ENCODE measurements at regions not wholly inside any gene's neighbourhood (a gene's known extent, or its start where the extent isn't known, plus 50 kb on each side); places are given as distances from the start of the nearest gene placed in this dataset.

GRCh38 chr10:113446739-113447138, 106.1 kb upstream of the HABP2 start:
- no peaks in the 10 kb centered on the region for H3K9me3 ChIP-seq (ENCODE audit: control insufficient read depth, low read length)
- peaks cover 4% of the 10 kb centered on the region for H3K4me1 Mint-ChIP-seq
- no peak overlapping the region for H3K27ac Mint-ChIP-seq
- 100% methylated on average over 1 of the region's 2 CpGs; no CpG with 5 or more reads in 1 of the 2 experiments for WGBS, 2 experiments (ENCODE audit: insufficient coverage in 1 of 2, insufficient read length in 1 of 2)
- no peak overlapping the region for H3K4me3 Mint-ChIP-seq
- DNase-seq, result no peak
- H3K9ac ChIP-seq (ENCODE audit: extremely low read depth, low read length, poor library complexity, severe bottlenecking), result no peak overlapping the region
- H3K27me3 ChIP-seq (ENCODE audit: control insufficient read depth, insufficient read depth, low read length, poor library complexity, severe bottlenecking), result peaks cover 18% of the 10 kb centered on the region
- H3K27me3 Mint-ChIP-seq (ENCODE audit: insufficient read depth), result peaks cover 23% of the 10 kb centered on the region
- no peak overlapping the region for H3K27ac ChIP-seq (ENCODE audit: low read depth, low read length)
- no peak overlapping the region for H3K4me3 ChIP-seq (ENCODE audit: low read length)
- H3K4me1 ChIP-seq (ENCODE audit: control insufficient read depth, insufficient read depth, low read length), result peaks cover 6% of the 10 kb centered on the region
- no peaks in the 10 kb centered on the region for H3K36me3 ChIP-seq (ENCODE audit: control insufficient read depth, insufficient read depth, low read length)
- H3K9me3 Mint-ChIP-seq, result no peaks in the 10 kb centered on the region
- TF ChIP-seq, protein P1, sequence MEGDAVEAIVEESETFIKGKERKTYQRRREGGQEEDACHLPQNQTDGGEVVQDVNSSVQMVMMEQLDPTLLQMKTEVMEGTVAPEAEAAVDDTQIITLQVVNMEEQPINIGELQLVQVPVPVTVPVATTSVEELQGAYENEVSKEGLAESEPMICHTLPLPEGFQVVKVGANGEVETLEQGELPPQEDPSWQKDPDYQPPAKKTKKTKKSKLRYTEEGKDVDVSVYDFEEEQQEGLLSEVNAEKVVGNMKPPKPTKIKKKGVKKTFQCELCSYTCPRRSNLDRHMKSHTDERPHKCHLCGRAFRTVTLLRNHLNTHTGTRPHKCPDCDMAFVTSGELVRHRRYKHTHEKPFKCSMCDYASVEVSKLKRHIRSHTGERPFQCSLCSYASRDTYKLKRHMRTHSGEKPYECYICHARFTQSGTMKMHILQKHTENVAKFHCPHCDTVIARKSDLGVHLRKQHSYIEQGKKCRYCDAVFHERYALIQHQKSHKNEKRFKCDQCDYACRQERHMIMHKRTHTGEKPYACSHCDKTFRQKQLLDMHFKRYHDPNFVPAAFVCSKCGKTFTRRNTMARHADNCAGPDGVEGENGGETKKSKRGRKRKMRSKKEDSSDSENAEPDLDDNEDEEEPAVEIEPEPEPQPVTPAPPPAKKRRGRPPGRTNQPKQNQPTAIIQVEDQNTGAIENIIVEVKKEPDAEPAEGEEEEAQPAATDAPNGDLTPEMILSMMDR (conservative IDR thresholded peaks at IDR 0.05), result no peak
- H3K36me3 Mint-ChIP-seq (ENCODE audit: low read depth), result no peaks in the 10 kb centered on the region

DNA sequence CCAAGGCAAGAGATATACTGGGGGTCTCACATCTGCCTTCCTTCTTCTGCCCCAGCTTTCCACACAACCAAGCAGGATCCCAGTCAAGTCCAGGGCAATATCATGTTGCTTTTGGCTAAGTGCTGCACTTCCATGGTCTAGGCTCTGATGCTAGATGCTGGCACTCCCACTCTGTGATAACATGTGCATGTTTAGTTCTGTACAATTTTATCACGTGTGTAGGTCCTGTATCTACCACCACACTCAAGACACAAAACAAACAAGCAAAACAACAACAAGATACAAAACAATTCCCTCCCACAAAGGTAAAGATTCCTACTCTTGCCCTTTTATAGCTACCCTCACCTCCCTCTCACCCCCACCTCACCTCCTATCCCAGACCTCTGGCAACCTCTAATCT, 105.6 kb upstream of the HABP2 start:
- H3K9me3 Mint-ChIP-seq, result no peaks in the 10 kb centered on the region
- H3K27ac ChIP-seq (ENCODE audit: low read depth, low read length), result no peak overlapping the region
- no peak overlapping the region for H3K4me3 Mint-ChIP-seq
- peak; percentile 6 for DNase-seq
- no peak overlapping the region for H3K27ac Mint-ChIP-seq
- H3K4me1 ChIP-seq (ENCODE audit: control insufficient read depth, insufficient read depth, low read length), result peaks cover 6% of the 10 kb centered on the region
- no peaks in the 10 kb centered on the region for H3K9me3 ChIP-seq (ENCODE audit: control insufficient read depth, low read length)
- peaks cover 4% of the 10 kb centered on the region for H3K4me1 Mint-ChIP-seq
- no peaks in the 10 kb centered on the region for H3K36me3 Mint-ChIP-seq (ENCODE audit: low read depth)
- H3K27me3 ChIP-seq (ENCODE audit: control insufficient read depth, insufficient read depth, low read length, poor library complexity, severe bottlenecking), result peaks cover 23% of the 10 kb centered on the region
- 96% methylated on average over 1 of the region's 1 CpG; no CpG with 5 or more reads in 1 of the 2 experiments for WGBS, 2 experiments (ENCODE audit: insufficient coverage in 1 of 2, insufficient read length in 1 of 2)
- H3K36me3 ChIP-seq (ENCODE audit: control insufficient read depth, insufficient read depth, low read length), result no peaks in the 10 kb centered on the region
- H3K27me3 Mint-ChIP-seq (ENCODE audit: insufficient read depth), result peaks cover 23% of the 10 kb centered on the region
- no peak overlapping the region for H3K4me3 ChIP-seq (ENCODE audit: low read length)
- H3K9ac ChIP-seq (ENCODE audit: extremely low read depth, low read length, poor library complexity, severe bottlenecking), result no peak overlapping the region
- TF ChIP-seq, protein P1 (conservative IDR thresholded peaks at IDR 0.05), result no peak

GRCh38 chr10:113449006-113449695, 103.7 kb upstream of the HABP2 start:
- no peaks in the 10 kb centered on the region for H3K9me3 Mint-ChIP-seq
- Histone ChIP-seq H3K36me3 (ENCODE audit: control insufficient read depth, insufficient read depth, low read length) (no peaks in the 10 kb centered on the region), H3K4me1 (ENCODE audit: control insufficient read depth, insufficient read depth, low read length) (no peaks in the 10 kb centered on the region), H3K9me3 (ENCODE audit: control insufficient read depth, low read length) (no peaks in the 10 kb centered on the region), H3K9ac (ENCODE audit: extremely low read depth, low read length, poor library complexity, severe bottlenecking) (no peak overlapping the region), H3K27ac (ENCODE audit: low read depth, low read length) (no peak overlapping the region), H3K27me3 (ENCODE audit: control insufficient read depth, insufficient read depth, low read length, poor library complexity, severe bottlenecking) (peaks cover 23% of the 10 kb centered on the region), H3K4me3 (ENCODE audit: low read length) (no peak overlapping the region)
- peaks cover 4% of the 10 kb centered on the region for H3K4me1 Mint-ChIP-seq
- H3K27me3 Mint-ChIP-seq (ENCODE audit: insufficient read depth), result peaks cover 23% of the 10 kb centered on the region
- WGBS, 2 experiments (ENCODE audit: insufficient coverage in 1 of 2, insufficient read length in 1 of 2), result 87 to 93% methylated on average over 5 of the region's 5 CpGs
- H3K4me3 Mint-ChIP-seq, result no peak overlapping the region
- no peak for DNase-seq
- no peak overlapping the region for H3K27ac Mint-ChIP-seq
- no peaks in the 10 kb centered on the region for H3K36me3 Mint-ChIP-seq (ENCODE audit: low read depth)
- TF ChIP-seq, protein P1 (conservative IDR thresholded peaks at IDR 0.05), result no peak
